ENCODE measurements at regions not wholly inside any gene's neighbourhood (a gene's known extent, or its start where the extent isn't known, plus 50 kb on each side); places are given as distances from the start of the nearest gene placed in this dataset.

DNA sequence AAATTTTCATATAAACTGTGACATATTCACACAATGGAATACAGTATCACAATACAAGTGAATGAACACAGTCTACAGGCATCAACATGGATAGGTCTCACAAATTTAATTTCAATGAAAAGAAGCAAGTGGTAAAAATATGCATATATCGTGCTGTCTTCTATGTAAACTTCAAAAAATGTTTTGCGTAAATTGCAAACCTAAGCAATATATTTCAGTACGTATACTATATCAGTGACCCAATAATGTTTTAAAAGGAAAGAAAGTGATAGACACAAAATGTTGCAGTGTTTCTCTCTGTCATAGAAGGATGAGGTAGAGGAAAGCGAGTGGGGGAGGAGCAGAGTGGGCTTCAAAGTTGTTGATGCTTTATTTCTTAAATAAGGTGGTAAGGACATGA is 468.4 kb upstream of the CNTN3 start:
- Histone ChIP-seq H3K9ac (ENCODE audit: control insufficient read depth, extremely low read depth, insufficient read depth, low read length) (no peak overlapping the region), H3K4me1 (ENCODE audit: control insufficient read depth, extremely low read depth, insufficient read depth, low read length) (no peaks in the 10 kb centered on the region), H4K20me1 (ENCODE audit: control insufficient read depth, extremely low read depth, insufficient read depth, low read length) (no peaks in the 10 kb centered on the region), H3K27me3 (ENCODE audit: control insufficient read depth, extremely low read depth, insufficient read depth, low read length) (no peaks in the 10 kb centered on the region), H3K27ac (ENCODE audit: control insufficient read depth, insufficient read depth, low read length) (no peak overlapping the region), H2AFZ (ENCODE audit: control insufficient read depth, low read length) (no peak overlapping the region), H3K4me2 (ENCODE audit: control insufficient read depth, extremely low read depth, insufficient read depth, low read depth, low read length) (no peak overlapping the region), H3K79me2 (ENCODE audit: control insufficient read depth, insufficient read depth, low read length) (no peaks in the 10 kb centered on the region), H3K9me3 (ENCODE audit: control insufficient read depth, low read depth, low read length) (no peaks in the 10 kb centered on the region), H3K9me1 (ENCODE audit: control insufficient read depth, extremely low read depth, insufficient read depth, low read length) (no peaks in the 10 kb centered on the region), H3K4me3 (ENCODE audit: control insufficient read depth in 2 of 3, extremely low read depth in 1 of 3, insufficient read depth in 2 of 3, low read depth in 1 of 3, low read length in 3 of 3) (no peak overlapping the region), H3K36me3 (ENCODE audit: control insufficient read depth in 2 of 2, extremely low read depth in 1 of 2, insufficient read depth in 2 of 2, low read length in 2 of 2) (no peaks in the 10 kb centered on the region)
- DNase-seq (ENCODE audit: low read depth, low spot score) (no peak), FAIRE-seq (no peak)
- TF ChIP-seq, protein P1, sequence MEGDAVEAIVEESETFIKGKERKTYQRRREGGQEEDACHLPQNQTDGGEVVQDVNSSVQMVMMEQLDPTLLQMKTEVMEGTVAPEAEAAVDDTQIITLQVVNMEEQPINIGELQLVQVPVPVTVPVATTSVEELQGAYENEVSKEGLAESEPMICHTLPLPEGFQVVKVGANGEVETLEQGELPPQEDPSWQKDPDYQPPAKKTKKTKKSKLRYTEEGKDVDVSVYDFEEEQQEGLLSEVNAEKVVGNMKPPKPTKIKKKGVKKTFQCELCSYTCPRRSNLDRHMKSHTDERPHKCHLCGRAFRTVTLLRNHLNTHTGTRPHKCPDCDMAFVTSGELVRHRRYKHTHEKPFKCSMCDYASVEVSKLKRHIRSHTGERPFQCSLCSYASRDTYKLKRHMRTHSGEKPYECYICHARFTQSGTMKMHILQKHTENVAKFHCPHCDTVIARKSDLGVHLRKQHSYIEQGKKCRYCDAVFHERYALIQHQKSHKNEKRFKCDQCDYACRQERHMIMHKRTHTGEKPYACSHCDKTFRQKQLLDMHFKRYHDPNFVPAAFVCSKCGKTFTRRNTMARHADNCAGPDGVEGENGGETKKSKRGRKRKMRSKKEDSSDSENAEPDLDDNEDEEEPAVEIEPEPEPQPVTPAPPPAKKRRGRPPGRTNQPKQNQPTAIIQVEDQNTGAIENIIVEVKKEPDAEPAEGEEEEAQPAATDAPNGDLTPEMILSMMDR (optimal IDR thresholded peaks at IDR 0.05 in 1 of 3, IDR thresholded peaks at IDR 0.05 in 1 of 3, conservative IDR thresholded peaks at IDR 0.05 in 1 of 3; ENCODE audit: extremely low read depth in 1 of 3, insufficient read depth in 2 of 3, low read length in 3 of 3), result no peak
- no peak for TF ChIP-seq EZH2 (IDR thresholded peaks at IDR 0.05; ENCODE audit: low read length)
- dilution Hi-C loops (cut with MboI; ENCODE audit: extremely low pct_ligation_motif_present, low sequenced_read_pairs), result no loop called here

DNA sequence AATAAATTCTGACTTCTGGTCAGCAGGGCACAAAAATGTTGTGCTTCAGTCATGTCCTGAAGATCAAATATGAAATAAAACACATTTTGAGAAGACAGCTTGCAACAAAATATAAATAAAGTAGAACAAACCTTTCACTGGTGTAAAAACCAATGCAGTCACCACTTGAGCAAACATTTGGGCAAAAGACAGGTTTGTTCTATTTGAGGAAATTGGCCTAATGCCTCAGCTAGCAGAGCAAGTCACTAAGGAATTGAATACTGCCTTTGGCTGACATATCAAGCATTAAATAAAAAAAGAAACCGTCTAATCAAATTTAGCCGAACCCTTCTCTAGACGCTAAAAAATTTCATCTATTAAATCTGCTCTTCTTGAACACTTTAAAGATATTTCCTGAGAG is 475.4 kb upstream of the CNTN3 start:
- no peaks in the 10 kb centered on the region for H3K9me3 ChIP-seq (ENCODE audit: control insufficient read depth, low read depth, low read length)
- no peak overlapping the region for H3K27ac ChIP-seq (ENCODE audit: control insufficient read depth, insufficient read depth, low read length)
- dilution Hi-C loops (cut with MboI; ENCODE audit: extremely low pct_ligation_motif_present, low sequenced_read_pairs), result no loop called here
- no peaks in the 10 kb centered on the region for H3K79me2 ChIP-seq (ENCODE audit: control insufficient read depth, insufficient read depth, low read length)
- H3K9me1 ChIP-seq (ENCODE audit: control insufficient read depth, extremely low read depth, insufficient read depth, low read length), result no peaks in the 10 kb centered on the region
- TF ChIP-seq, protein P1 (optimal IDR thresholded peaks at IDR 0.05 in 1 of 3, IDR thresholded peaks at IDR 0.05 in 1 of 3, conservative IDR thresholded peaks at IDR 0.05 in 1 of 3; ENCODE audit: extremely low read depth in 1 of 3, insufficient read depth in 2 of 3, low read length in 3 of 3), result no peak
- no peak for TF ChIP-seq EZH2 (IDR thresholded peaks at IDR 0.05; ENCODE audit: low read length)
- DNase-seq (ENCODE audit: low read depth, low spot score), result no peak
- H3K4me3 ChIP-seq (ENCODE audit: control insufficient read depth in 2 of 3, extremely low read depth in 1 of 3, insufficient read depth in 2 of 3, low read depth in 1 of 3, low read length in 3 of 3), result no peak overlapping the region
- H3K4me2 ChIP-seq (ENCODE audit: control insufficient read depth, extremely low read depth, insufficient read depth, low read depth, low read length), result no peak overlapping the region
- H3K4me1 ChIP-seq (ENCODE audit: control insufficient read depth, extremely low read depth, insufficient read depth, low read length), result no peaks in the 10 kb centered on the region
- no peaks in the 10 kb centered on the region for H3K27me3 ChIP-seq (ENCODE audit: control insufficient read depth, extremely low read depth, insufficient read depth, low read length)
- no peak for FAIRE-seq
- H2AFZ ChIP-seq (ENCODE audit: control insufficient read depth, low read length), result no peak overlapping the region
- no peak overlapping the region for H3K9ac ChIP-seq (ENCODE audit: control insufficient read depth, extremely low read depth, insufficient read depth, low read length)
- H3K36me3 ChIP-seq (ENCODE audit: control insufficient read depth in 2 of 2, extremely low read depth in 1 of 2, insufficient read depth in 2 of 2, low read length in 2 of 2), result no peaks in the 10 kb centered on the region
- no peaks in the 10 kb centered on the region for H4K20me1 ChIP-seq (ENCODE audit: control insufficient read depth, extremely low read depth, insufficient read depth, low read length)

All from keratinocyte (primary cell).